H54 (cell line): ENCODE measurements at regions not wholly inside any gene's neighbourhood (a gene's known extent, or its start where the extent isn't known, plus 50 kb on each side); places are given as distances from the start of the nearest gene placed in this dataset.

Experiments
- DNase-seq: peaks from one replicate; pipeline ENCODE4 v3.0.0; 2011; ENCODE audit warnings: low spot score, mixed read lengths; ENCODE audit not compliant: insufficient read length
- FAIRE-seq: peaks from 3 replicates; lab custom pipeline; 2011; peaks lifted over from hg19 to GRCh38; lab: Jason Lieb, UNC
- POLR2A ChIP-seq: IDR thresholded peaks from 2 replicates; pipeline ENCODE4 v1.6.1; 2011; ENCODE audit warnings: low read depth, mild to moderate bottlenecking, low read length

GRCh38 chr2:133952896-133953295, 301.0 kb upstream of the MGAT5 start:
- no peak for TF ChIP-seq POLR2A
- no peak for FAIRE-seq

GRCh38 chr2:133953524-133953923, 300.3 kb upstream of the MGAT5 start:
- DNase-seq (no peak), FAIRE-seq (no peak)
- no peak for TF ChIP-seq POLR2A

More at GRCh38 chr2:133952896-133953295, 301.0 kb upstream of the MGAT5 start:
- DNase-seq, result no peak

GRCh38 chr2:133954636-133955035, 299.2 kb upstream of the MGAT5 start:
- no peak for TF ChIP-seq POLR2A
- DNase-seq (no peak), FAIRE-seq (no peak)

- DNase-seq (no peak), FAIRE-seq (no peak)
- no peak for TF ChIP-seq POLR2A
Measured at GRCh38 chr2:133955169-133955568, 298.7 kb upstream of the MGAT5 start.

GRCh38 chr2:133956434-133956935, 297.4 kb upstream of the MGAT5 start:
- DNase-seq (no peak), FAIRE-seq (no peak)
- no peak for TF ChIP-seq POLR2A

DNA sequence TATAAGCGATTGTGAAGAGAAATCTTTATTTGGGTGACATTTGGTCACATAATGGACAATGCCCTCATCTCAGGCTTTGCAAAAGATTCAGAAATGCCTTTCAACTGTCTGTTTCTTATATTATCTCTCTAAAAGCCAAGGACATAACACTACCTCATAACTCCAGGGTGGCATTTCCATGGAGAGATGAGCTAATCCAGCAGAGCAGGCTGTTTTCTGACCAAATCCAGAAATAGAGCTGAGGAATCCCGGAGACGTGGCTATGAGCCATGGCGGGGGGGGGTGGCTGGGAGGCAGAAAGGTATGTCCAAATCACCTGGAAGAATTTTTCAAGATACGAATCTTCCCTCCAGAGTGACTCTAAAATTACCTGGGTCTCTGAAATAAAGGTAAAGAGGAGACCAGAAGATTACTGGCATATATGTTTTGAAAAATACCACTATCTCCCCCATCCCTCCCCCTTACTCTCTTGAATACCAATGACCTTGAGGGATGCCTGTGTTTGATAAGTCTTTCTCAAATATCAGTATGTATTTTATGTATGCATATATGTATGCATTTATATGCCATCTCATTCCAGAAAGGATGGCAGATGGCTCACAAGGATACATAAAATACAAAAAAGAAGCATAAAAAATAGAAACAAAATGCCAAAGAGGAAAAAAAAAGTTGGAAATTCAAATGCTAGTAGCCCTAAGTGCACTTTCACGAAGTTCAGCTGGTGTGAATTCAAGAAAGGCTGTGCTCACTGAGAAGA, 296.0 kb upstream of the MGAT5 start:
- no peak for TF ChIP-seq POLR2A
- no peak for DNase-seq
- no peak for FAIRE-seq

- DNase-seq, result no peak
- FAIRE-seq, result no peak
- TF ChIP-seq POLR2A, result no peak
Measured at GRCh38 chr2:133959066-133959465, 294.8 kb upstream of the MGAT5 start.

DNA sequence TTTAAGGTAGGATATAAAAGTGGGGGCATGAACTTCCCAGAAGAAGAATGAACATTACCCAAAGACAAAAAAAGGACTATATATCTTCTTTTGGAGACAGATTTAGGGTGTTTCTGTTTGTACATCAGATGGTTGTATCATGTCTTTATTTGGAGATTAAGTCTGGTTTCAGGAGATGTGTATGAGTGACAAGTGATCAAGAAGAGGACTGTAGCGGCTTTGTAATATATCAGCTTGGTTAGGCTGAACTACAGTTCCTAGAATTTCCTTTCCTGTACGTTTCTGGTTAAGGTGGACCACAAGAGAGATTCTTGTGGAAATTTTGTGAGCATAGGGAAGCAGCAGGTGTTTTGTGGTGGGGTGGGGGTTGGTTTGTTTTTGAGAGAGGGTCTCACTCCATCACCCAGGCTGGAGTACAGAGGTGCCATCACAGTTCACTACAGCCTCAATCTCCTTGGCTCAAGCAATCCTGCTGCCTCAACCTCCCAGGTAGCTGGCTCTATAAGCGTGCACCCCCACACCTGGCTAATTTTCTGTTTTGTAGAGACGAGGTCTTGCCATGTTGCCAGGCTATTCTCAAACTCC, 287.1 kb upstream of the MGAT5 start:
- FAIRE-seq (no peak), DNase-seq (no peak)
- TF ChIP-seq POLR2A, result no peak

DNA sequence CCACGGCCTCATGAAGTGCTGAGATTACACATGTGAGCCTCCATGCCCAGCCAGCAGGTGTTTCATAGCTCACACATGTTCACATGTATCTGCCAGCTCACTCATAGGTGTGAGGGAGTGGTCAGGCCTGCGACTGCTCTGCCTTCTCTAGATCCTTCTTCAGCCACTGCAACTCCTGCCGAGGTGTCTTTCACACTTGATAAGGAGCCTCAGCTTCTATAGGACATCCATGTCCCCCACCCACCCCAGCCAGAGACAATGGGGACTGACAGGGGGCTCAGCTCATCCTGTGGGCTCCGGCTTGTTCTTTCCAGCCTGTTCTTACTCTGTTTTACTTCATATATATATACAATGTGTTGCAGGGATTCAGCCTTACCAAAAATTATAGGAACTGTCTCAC, 286.5 kb upstream of the MGAT5 start:
- FAIRE-seq (no peak), DNase-seq (no peak)
- TF ChIP-seq POLR2A, result no peak

GRCh38 chr2:133968446-133968845, 285.4 kb upstream of the MGAT5 start:
- no peak for DNase-seq
- FAIRE-seq, result no peak
- TF ChIP-seq POLR2A, result no peak

GRCh38 chr2:133970641-133971040, 283.2 kb upstream of the MGAT5 start:
- FAIRE-seq, result no peak
- no peak for TF ChIP-seq POLR2A
- DNase-seq, result no peak

GRCh38 chr2:133972297-133972696, 281.6 kb upstream of the MGAT5 start:
- no peak for FAIRE-seq

GRCh38 chr2:133972786-133973185, 281.1 kb upstream of the MGAT5 start:
- FAIRE-seq, result no peak
- no peak for DNase-seq
- TF ChIP-seq POLR2A, result no peak

More at GRCh38 chr2:133972297-133972696, 281.6 kb upstream of the MGAT5 start:
- no peak for DNase-seq
- no peak for TF ChIP-seq POLR2A

DNA sequence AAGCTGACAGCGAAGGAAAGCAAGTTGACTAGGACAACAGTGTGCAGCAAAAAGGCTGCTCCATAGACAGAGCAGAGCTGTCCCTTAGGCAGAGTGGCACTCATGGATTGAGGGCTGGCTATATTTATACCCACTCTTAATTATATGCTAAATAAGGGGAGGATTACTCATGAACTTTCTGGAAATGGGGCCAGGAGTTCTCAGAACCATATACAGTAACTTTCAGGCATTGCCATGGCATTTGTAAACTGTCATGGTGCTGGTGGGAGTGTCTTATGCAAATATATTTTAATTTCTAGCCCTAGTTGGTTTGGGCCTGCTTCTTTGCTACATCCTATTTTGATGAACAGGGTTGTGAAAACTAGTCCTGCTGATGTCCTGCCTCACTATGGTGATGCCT, 279.5 kb upstream of the MGAT5 start:
- TF ChIP-seq POLR2A, result no peak
- no peak for FAIRE-seq
- DNase-seq, result no peak

- DNase-seq (no peak), FAIRE-seq (no peak)
- TF ChIP-seq POLR2A, result no peak
Measured at GRCh38 chr2:133975135-133975534, 278.7 kb upstream of the MGAT5 start.
